ENCODE measurements at regions not wholly inside any gene's neighbourhood (a gene's known extent, or its start where the extent isn't known, plus 50 kb on each side); places are given as distances from the start of the nearest gene placed in this dataset.

- H3K9me3 ChIP-seq: no peaks in the 10 kb centered on the region
- intact Hi-C loops (cut with DNase I; ENCODE audit: low total_unique reads): no loop called here
- H3K4me3 ChIP-seq: no peak overlapping the region
- H3K27ac ChIP-seq: no peak overlapping the region
- H3K27me3 ChIP-seq (replicated peaks in 1 of 7): no peaks in the 10 kb centered on the region
- WGBS, 5 donors: 82 to 95% (median 86%) methylated on average over 1 of the region's 1 CpG
- peaks cover 0 to 6% (median 0%) of the 10 kb centered on the region in 6 donors for H3K4me1 ChIP-seq
- H3K36me3 ChIP-seq: no peaks in the 10 kb centered on the region
- TF ChIP-seq POLR2A (IDR thresholded peaks at IDR 0.05) (no peak), POLR2AphosphoS5 (IDR thresholded peaks at IDR 0.05) (no peak), CTCF (IDR thresholded peaks at IDR 0.05 in 8 of 11, conservative IDR thresholded peaks at IDR 0.05 in 3 of 11) (no peak)
- DNase-seq: no peak
These were observed 92.1 kb downstream of the CH25H start for GRCh38 chr10:89114846-89115625.

GRCh38 chr10:89102735-89103134 lies 104.4 kb downstream of the CH25H start:
- H3K4me1 ChIP-seq: no peaks in the 10 kb centered on the region
- DNase-seq: no peak
- no peaks in the 10 kb centered on the region for H3K36me3 ChIP-seq
- H3K27ac ChIP-seq: no peak overlapping the region
- TF ChIP-seq CTCF (IDR thresholded peaks at IDR 0.05 in 8 of 11, conservative IDR thresholded peaks at IDR 0.05 in 3 of 11) (no peak), POLR2A (IDR thresholded peaks at IDR 0.05) (no peak), POLR2AphosphoS5 (IDR thresholded peaks at IDR 0.05) (no peak)
- H3K9me3 ChIP-seq: peaks cover 0 to 12% (median 8%) of the 10 kb centered on the region in 8 donors
- 82 to 91% (median 88%) methylated on average over 3 of the region's 3 CpGs for WGBS, 5 donors
- intact Hi-C loops (cut with DNase I; ENCODE audit: low total_unique reads): no loop called here
- H3K4me3 ChIP-seq: no peak overlapping the region
- no peaks in the 10 kb centered on the region for H3K27me3 ChIP-seq (replicated peaks in 1 of 7)

- H3K36me3 ChIP-seq: no peaks in the 10 kb centered on the region
- no peak for DNase-seq
- H3K4me3 ChIP-seq: no peak overlapping the region
- intact Hi-C loops (cut with DNase I; ENCODE audit: low total_unique reads): no loop called here
- H3K4me1 ChIP-seq: no peaks in the 10 kb centered on the region
- TF ChIP-seq POLR2A (IDR thresholded peaks at IDR 0.05) (no peak), POLR2AphosphoS5 (IDR thresholded peaks at IDR 0.05) (no peak), CTCF (IDR thresholded peaks at IDR 0.05 in 8 of 11, conservative IDR thresholded peaks at IDR 0.05 in 3 of 11) (no peak)
- H3K27ac ChIP-seq: no peak overlapping the region
- 70 to 92% (median 84%) methylated on average over 4 of the region's 4 CpGs for WGBS, 5 donors
- peaks cover 0 to 4% (median 2%) of the 10 kb centered on the region in 8 donors for H3K9me3 ChIP-seq
- H3K27me3 ChIP-seq (replicated peaks in 1 of 7): no peaks in the 10 kb centered on the region
These were observed 105.2 kb downstream of the CH25H start for GRCh38 chr10:89101943-89102342.

GRCh38 chr10:89100680-89101079 lies 106.4 kb downstream of the CH25H start:
- no peak for TF ChIP-seq CTCF (IDR thresholded peaks at IDR 0.05 in 8 of 11, conservative IDR thresholded peaks at IDR 0.05 in 3 of 11)
- no peak for TF ChIP-seq POLR2AphosphoS5 (IDR thresholded peaks at IDR 0.05)
- no peak for TF ChIP-seq POLR2A (IDR thresholded peaks at IDR 0.05)
- intact Hi-C loops (cut with DNase I; ENCODE audit: low total_unique reads): no loop called here

More at GRCh38 chr10:89100680-89101079, 106.4 kb downstream of the CH25H start:
- WGBS, 5 donors: 78 to 89% (median 83%) methylated on average over 4 of the region's 4 CpGs
- no peak for DNase-seq
- Histone ChIP-seq H3K4me3 (no peak overlapping the region), H3K9me3 (no peaks in the 10 kb centered on the region), H3K36me3 (no peaks in the 10 kb centered on the region), H3K27me3 (replicated peaks in 1 of 7) (no peaks in the 10 kb centered on the region), H3K4me1 (no peaks in the 10 kb centered on the region), H3K27ac (peak overlapping the region in 3 of 8 donors; percentile 15 to 24 (median 18))

Data from spleen (tissue), 11 donors.